IMR-90 (cell line): ENCODE measurements at regions not wholly inside any gene's neighbourhood (a gene's known extent, or its start where the extent isn't known, plus 50 kb on each side); places are given as distances from the start of the nearest gene placed in this dataset.

Experiments used
- FOS ChIP-seq: fragments of 150-350 bp; IDR thresholded peaks from 2 replicates; pipeline ENCODE4 v1.6.1; 2016; ENCODE audit warnings: low read depth, low read length
- POLR2A ChIP-seq: IDR thresholded peaks from 2 replicates; pipeline ENCODE4 v1.6.1; 2012; ENCODE audit warnings: mild to moderate bottlenecking, low read depth, low read length
- USF2 ChIP-seq: fragments of 150-350 bp; IDR thresholded peaks from 2 replicates; pipeline ENCODE4 v1.6.1; 2017; ENCODE audit warnings: mild to moderate bottlenecking, antibody characterized with exemption, low read length, low read depth
- TF ChIP-seq, protein P1 (sequence below): conservative IDR thresholded peaks from 2 replicates; pipeline ENCODE4 v1.5.1; 2012; ENCODE audit warnings: mild to moderate bottlenecking, low read depth, low read length, improper control_type of control experiment

- TF ChIP-seq USF2 (no peak), POLR2A (no peak), FOS (no peak)
- TF ChIP-seq, protein P1, sequence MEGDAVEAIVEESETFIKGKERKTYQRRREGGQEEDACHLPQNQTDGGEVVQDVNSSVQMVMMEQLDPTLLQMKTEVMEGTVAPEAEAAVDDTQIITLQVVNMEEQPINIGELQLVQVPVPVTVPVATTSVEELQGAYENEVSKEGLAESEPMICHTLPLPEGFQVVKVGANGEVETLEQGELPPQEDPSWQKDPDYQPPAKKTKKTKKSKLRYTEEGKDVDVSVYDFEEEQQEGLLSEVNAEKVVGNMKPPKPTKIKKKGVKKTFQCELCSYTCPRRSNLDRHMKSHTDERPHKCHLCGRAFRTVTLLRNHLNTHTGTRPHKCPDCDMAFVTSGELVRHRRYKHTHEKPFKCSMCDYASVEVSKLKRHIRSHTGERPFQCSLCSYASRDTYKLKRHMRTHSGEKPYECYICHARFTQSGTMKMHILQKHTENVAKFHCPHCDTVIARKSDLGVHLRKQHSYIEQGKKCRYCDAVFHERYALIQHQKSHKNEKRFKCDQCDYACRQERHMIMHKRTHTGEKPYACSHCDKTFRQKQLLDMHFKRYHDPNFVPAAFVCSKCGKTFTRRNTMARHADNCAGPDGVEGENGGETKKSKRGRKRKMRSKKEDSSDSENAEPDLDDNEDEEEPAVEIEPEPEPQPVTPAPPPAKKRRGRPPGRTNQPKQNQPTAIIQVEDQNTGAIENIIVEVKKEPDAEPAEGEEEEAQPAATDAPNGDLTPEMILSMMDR: no peak
Observed at GRCh38 chr10:64619102-64619501, 1097.9 kb downstream of the REEP3 start.
